ENCODE measurements at regions not wholly inside any gene's neighbourhood (a gene's known extent, or its start where the extent isn't known, plus 50 kb on each side); places are given as distances from the start of the nearest gene placed in this dataset.

GRCh38 chr1:90851711-90852050 is 134.6 kb upstream of the BARHL2 start:
- intact Hi-C loops (cut with DNase I) = no loop called here
- no peak for ATAC-seq
- Histone ChIP-seq H3K4me1 (no peaks in the 10 kb centered on the region), H3K27me3 (no peaks in the 10 kb centered on the region), H3K36me3 (no peaks in the 10 kb centered on the region), H3K27ac (no peak overlapping the region), H3K4me3 (peak overlapping the region; percentile 53 to 79 (median 73)), H3K9me3 (no peaks in the 10 kb centered on the region)
- TF ChIP-seq, protein P1, sequence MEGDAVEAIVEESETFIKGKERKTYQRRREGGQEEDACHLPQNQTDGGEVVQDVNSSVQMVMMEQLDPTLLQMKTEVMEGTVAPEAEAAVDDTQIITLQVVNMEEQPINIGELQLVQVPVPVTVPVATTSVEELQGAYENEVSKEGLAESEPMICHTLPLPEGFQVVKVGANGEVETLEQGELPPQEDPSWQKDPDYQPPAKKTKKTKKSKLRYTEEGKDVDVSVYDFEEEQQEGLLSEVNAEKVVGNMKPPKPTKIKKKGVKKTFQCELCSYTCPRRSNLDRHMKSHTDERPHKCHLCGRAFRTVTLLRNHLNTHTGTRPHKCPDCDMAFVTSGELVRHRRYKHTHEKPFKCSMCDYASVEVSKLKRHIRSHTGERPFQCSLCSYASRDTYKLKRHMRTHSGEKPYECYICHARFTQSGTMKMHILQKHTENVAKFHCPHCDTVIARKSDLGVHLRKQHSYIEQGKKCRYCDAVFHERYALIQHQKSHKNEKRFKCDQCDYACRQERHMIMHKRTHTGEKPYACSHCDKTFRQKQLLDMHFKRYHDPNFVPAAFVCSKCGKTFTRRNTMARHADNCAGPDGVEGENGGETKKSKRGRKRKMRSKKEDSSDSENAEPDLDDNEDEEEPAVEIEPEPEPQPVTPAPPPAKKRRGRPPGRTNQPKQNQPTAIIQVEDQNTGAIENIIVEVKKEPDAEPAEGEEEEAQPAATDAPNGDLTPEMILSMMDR (IDR thresholded peaks at IDR 0.05) = peak in 2 of 4 donors; percentile 3 to 14
- DNase-seq = no peak
- WGBS, 2 donors = 1% methylated on average over 15 to 21 of the region's 21 CpGs
- no peak for FAIRE-seq

DNA sequence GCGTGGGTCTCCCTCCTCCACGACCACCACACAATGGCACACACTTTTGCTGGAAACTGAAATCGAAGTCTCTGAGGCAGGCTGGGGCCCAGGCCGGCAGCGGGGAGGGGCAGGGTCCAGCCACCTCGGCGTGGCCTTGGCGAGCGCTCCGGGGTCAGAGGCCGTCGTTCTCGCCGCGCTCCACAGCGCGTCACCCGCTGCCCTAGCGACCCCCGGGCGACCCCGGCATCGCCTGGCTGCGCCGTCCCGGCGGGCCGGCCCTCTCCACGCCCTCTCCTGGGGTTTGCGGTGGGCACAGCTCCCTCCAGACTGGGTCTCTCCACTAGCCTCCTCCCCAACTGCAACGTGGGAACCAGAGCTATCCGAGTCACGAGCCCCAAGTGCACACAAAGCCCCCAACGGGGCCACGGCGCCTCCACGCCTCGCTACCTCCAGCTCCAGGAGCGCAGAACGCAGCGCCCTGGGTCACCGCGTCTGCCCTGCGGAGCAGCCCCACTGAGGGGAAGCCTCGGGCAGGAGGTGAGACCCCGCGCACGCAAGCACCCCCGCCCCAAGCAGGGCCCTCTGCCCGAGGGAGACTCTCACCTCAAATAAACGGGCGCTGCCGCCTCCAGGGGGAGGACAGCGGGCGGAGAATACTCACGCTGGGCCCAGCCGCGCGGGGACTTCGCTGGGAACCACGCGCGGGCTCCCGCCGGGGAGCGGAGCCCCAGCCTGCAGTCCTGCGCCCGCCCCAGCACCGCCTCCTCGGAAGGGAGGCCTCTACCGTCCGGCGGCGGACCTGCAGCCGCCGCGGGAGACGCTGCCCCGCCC is 134.0 kb upstream of the BARHL2 start:
- no peaks in the 10 kb centered on the region for H3K9me3 ChIP-seq
- no peaks in the 10 kb centered on the region for H3K4me1 ChIP-seq
- H3K27me3 ChIP-seq = no peaks in the 10 kb centered on the region
- H3K27ac ChIP-seq = no peak overlapping the region
- 1 to 2% methylated on average over 69 to 79 of the region's 79 CpGs for WGBS, 2 donors
- H3K36me3 ChIP-seq = no peaks in the 10 kb centered on the region
- peak overlapping the region; percentile 53 to 79 (median 73) for H3K4me3 ChIP-seq
- TF ChIP-seq, protein P1 (IDR thresholded peaks at IDR 0.05) = peak; percentile 73 to 90 (median 78)
- FAIRE-seq (no peak), ATAC-seq (peak; percentile 98 to 99 (median 98)), DNase-seq (peak; percentile 75 to 93 (median 86))
- intact Hi-C loops (cut with DNase I) = no loop called here

GRCh38 chr1:90850181-90850897 is 133.2 kb upstream of the BARHL2 start:
- TF ChIP-seq, protein P1 (IDR thresholded peaks at IDR 0.05) = no peak
- Histone ChIP-seq H3K4me1 (no peaks in the 10 kb centered on the region), H3K27ac (no peak overlapping the region), H3K9me3 (no peaks in the 10 kb centered on the region), H3K4me3 (peak overlapping the region; percentile 53 to 79 (median 73)), H3K36me3 (no peaks in the 10 kb centered on the region), H3K27me3 (no peaks in the 10 kb centered on the region)
- ATAC-seq (peak; percentile 15 to 42 (median 26)), DNase-seq (peak in 4 of 6 donors; percentile 21 to 56 (median 24)), FAIRE-seq (no peak)
- intact Hi-C loops (cut with DNase I) = no loop called here
- WGBS, 2 donors = 11 to 12% methylated on average over 19 of the region's 19 CpGs

GRCh38 chr1:90841473-90841872 is 124.4 kb upstream of the BARHL2 start:
- no peak overlapping the region for H3K27ac ChIP-seq
- DNase-seq (no peak), FAIRE-seq (no peak), ATAC-seq (no peak)
- intact Hi-C loops (cut with DNase I) = no loop called here
- TF ChIP-seq, protein P1 (IDR thresholded peaks at IDR 0.05) = no peak
- no peaks in the 10 kb centered on the region for H3K9me3 ChIP-seq
- no peaks in the 10 kb centered on the region for H3K36me3 ChIP-seq
- H3K4me1 ChIP-seq = no peaks in the 10 kb centered on the region
- no peak overlapping the region for H3K4me3 ChIP-seq
- 62 to 76% methylated on average over 19 to 21 of the region's 21 CpGs for WGBS, 2 donors
- H3K27me3 ChIP-seq = peaks cover 0 to 4% (median 0%) of the 10 kb centered on the region in 4 donors
